Suprapubic skin (tissue), 4 donors: ENCODE measurements at regions not wholly inside any gene's neighbourhood (a gene's known extent, or its start where the extent isn't known, plus 50 kb on each side); places are given as distances from the start of the nearest gene placed in this dataset.

ENCODE experiments used
- DNase-seq, 2 donors: peaks; one replicate each; pipeline ENCODE4 v3.0.0-alpha.2; 2019; ENCODE audit warnings: low spot score in 2 of 2
- H3K27ac ChIP-seq: fragments of 200-600 bp; sonication (generic); one replicate; pipeline ENCODE4 v1.5.1; 2019
- H3K27me3 ChIP-seq: fragments of 200-600 bp; sonication (generic); one replicate; pipeline ENCODE4 v1.5.1; 2019
- H3K36me3 ChIP-seq: fragments of 200-600 bp; sonication (generic); one replicate; pipeline ENCODE4 v1.5.1; 2019
- H3K4me1 ChIP-seq: fragments of 200-600 bp; sonication (generic); one replicate; pipeline ENCODE4 v1.5.1; 2019
- H3K4me3 ChIP-seq: fragments of 200-600 bp; sonication (generic); one replicate; pipeline ENCODE4 v1.5.1; 2019; ENCODE audit warnings: mild to moderate bottlenecking
- H3K9me3 ChIP-seq: fragments of 200-600 bp; sonication (generic); one replicate; pipeline ENCODE4 v1.5.1; 2019
- EP300 ChIP-seq: sonication (generic); formaldehyde crosslinking; IDR thresholded peaks from one replicate; pipeline ENCODE4 v1.6.1; 2017; ENCODE audit warnings: antibody characterized with exemption
- POLR2A ChIP-seq, 2 donors: fragments of 450-650 bp; IDR thresholded peaks; one replicate each; pipeline ENCODE4 v1.6.1; 2017; ENCODE audit warnings: antibody characterized with exemption in 2 of 2, mild to moderate bottlenecking in 2 of 2, moderate library complexity in 2 of 2
- POLR2AphosphoS5 ChIP-seq, 3 donors: sonication (generic); formaldehyde crosslinking; IDR thresholded peaks; one replicate each; pipeline ENCODE4 v1.6.1; 2017; ENCODE audit warnings: antibody characterized with exemption in 3 of 3
- WGBS: methylation state at CpG from one replicate; pipeline ENCODE4 v1.1.5; 2018; 5-methylcytosine and 5-hydroxymethylcytosine counted together
- TF ChIP-seq, protein P1 (sequence below), 2 donors: fragments of 200-600 bp in 1 of 2; fragments of 450-650 bp in 1 of 2; sonication (generic) in 1 of 2; IDR thresholded peaks; one replicate each; pipeline ENCODE4 v1.5.1; 2016 to 2019; ENCODE audit warnings: antibody characterized with exemption in 2 of 2, mild to moderate bottlenecking in 1 of 2, moderate library complexity in 1 of 2

DNA sequence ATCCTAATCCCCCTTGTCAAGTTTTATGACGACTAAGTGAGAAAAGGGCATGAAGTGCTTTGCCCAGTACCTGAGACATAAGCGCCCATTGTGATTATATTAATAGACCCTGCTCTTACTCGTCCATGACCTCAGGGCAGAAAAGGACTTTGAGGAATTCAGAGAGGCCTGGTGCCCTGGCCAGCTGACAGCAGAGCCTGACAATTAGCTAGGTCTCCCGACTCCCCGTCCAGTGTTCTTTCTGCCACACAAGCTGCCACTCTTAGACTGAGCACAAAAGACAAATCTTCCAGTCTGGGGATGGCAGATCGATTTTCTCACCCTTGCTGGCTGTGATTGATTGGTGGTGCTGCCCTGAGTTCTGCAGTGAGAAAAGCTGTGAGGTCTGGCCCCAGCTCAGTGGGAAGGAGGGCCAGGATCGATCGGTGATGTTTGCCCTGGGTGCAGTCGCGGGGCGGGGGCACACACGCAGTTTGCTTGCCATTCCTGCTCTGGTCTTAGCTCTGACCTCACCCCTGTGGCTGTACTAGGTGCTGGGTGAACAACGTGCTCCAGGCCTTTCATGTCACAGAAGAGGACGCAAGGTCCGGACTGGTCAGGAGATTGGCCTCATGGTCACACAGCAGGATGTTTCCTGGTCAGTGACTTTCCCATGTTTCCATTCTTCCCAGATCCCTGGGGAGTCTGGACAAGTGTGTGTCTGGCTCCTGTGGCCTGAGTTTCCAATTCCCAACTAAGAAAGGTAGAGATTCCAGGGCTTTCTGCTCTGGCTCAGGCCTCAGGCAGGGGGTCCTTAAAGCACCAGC is 67.4 kb upstream of the TLE3 start:
- Histone ChIP-seq H3K27me3 (no peaks in the 10 kb centered on the region), H3K36me3 (no peaks in the 10 kb centered on the region), H3K9me3 (no peaks in the 10 kb centered on the region), H3K27ac (no peak overlapping the region), H3K4me1 (peaks cover 16% of the 10 kb centered on the region), H3K4me3 (no peak overlapping the region)
- 76% methylated on average over 13 of the region's 15 CpGs for WGBS
- peak in 1 of 2 donors; percentile 15 for DNase-seq
- TF ChIP-seq POLR2A (IDR thresholded peaks at IDR 0.05) (no peak), EP300 (no peak), POLR2AphosphoS5 (IDR thresholded peaks at IDR 0.05) (no peak)
- TF ChIP-seq, protein P1, sequence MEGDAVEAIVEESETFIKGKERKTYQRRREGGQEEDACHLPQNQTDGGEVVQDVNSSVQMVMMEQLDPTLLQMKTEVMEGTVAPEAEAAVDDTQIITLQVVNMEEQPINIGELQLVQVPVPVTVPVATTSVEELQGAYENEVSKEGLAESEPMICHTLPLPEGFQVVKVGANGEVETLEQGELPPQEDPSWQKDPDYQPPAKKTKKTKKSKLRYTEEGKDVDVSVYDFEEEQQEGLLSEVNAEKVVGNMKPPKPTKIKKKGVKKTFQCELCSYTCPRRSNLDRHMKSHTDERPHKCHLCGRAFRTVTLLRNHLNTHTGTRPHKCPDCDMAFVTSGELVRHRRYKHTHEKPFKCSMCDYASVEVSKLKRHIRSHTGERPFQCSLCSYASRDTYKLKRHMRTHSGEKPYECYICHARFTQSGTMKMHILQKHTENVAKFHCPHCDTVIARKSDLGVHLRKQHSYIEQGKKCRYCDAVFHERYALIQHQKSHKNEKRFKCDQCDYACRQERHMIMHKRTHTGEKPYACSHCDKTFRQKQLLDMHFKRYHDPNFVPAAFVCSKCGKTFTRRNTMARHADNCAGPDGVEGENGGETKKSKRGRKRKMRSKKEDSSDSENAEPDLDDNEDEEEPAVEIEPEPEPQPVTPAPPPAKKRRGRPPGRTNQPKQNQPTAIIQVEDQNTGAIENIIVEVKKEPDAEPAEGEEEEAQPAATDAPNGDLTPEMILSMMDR (IDR thresholded peaks at IDR 0.05): no peak

DNA sequence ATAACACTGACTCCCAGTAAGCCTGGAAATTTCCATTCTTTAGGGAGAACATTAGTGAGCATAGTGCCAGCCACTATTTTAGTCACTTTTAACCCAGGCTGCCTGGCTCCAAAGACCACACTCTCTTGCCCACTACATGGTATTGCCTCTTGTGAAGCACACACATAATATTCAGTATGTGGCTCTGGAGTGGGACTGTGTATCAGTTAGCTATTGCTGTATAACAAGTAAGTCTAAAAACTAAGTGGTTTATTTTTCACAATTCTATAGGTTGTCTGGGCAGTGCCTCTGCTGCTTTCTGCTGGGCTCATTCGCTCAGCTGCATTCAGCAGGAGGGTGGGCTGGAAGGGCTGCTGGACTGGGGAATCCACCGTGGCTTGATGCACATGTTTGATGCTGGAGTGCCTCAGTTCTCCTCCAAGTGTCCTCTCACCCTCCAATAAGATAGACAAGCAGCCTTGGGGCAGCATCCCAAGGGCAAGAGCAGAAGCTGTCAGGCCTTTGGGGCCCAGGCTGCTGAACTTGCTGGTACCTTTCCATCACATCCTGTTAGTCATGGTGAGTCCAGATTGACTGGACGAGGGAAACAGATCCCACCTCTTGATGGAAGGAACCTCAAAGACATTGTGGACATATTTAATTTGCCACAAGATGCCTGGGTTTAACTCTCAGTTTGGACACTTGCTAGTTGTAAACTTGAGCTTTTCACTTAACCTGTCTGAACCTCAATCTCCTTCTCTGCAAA is 66.6 kb upstream of the TLE3 start:
- H3K27me3 ChIP-seq: no peaks in the 10 kb centered on the region
- H3K36me3 ChIP-seq: no peaks in the 10 kb centered on the region
- H3K4me3 ChIP-seq: no peak overlapping the region
- H3K9me3 ChIP-seq: no peaks in the 10 kb centered on the region
- H3K4me1 ChIP-seq: peaks cover 16% of the 10 kb centered on the region
- H3K27ac ChIP-seq: no peak overlapping the region
- DNase-seq: peak in 1 of 2 donors; percentile 24
- TF ChIP-seq EP300: no peak
- no peak for TF ChIP-seq POLR2A (IDR thresholded peaks at IDR 0.05)
- TF ChIP-seq, protein P1 (IDR thresholded peaks at IDR 0.05): no peak
- no peak for TF ChIP-seq POLR2AphosphoS5 (IDR thresholded peaks at IDR 0.05)
- 95% methylated on average over 3 of the region's 3 CpGs for WGBS

DNA sequence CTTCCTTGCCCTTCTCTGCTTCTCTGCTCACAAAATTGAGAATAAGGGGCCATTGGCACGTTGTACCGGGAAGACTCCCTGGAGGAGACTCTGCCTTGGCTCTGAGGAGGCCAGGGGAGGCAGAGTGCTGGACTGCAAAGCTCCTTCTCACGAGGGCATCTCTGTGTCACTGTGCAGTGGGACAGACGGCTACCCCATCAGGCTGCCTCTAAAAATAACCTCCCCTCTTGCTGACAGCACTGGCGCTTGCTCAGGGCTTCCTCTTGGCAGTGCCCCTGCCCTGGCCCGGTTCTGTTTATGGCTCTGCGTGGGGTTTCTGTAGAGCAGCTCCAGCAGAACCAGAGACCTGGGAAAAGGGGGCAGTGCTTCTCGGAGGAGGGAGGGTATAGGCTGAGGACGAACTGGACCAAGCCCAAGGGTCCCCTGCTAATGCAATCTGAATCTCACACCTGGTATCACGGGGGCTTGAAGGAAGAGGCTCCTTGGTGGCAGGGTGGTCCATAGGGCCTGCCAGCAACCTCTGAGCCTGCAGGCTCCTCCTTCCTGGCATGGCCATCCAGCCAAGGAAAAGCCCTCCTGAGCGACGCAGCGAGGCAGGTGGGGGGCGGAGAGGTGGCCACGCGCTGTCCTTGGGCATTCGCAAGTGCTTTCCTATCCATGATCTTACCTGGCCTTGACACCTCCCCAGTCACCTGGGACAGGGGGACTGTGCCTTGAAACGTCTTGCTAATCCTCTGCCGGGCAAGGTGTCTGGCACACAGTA is 63.3 kb upstream of the TLE3 start:
- no peaks in the 10 kb centered on the region for H3K9me3 ChIP-seq
- H3K36me3 ChIP-seq: no peaks in the 10 kb centered on the region
- 82% methylated on average over 16 of the region's 19 CpGs for WGBS
- H3K27ac ChIP-seq: no peak overlapping the region
- TF ChIP-seq POLR2A (IDR thresholded peaks at IDR 0.05) (no peak), EP300 (no peak), POLR2AphosphoS5 (IDR thresholded peaks at IDR 0.05) (no peak)
- TF ChIP-seq, protein P1 (IDR thresholded peaks at IDR 0.05): no peak
- no peak overlapping the region for H3K4me3 ChIP-seq
- H3K4me1 ChIP-seq: peaks cover 25% of the 10 kb centered on the region
- no peaks in the 10 kb centered on the region for H3K27me3 ChIP-seq
- no peak for DNase-seq

DNA sequence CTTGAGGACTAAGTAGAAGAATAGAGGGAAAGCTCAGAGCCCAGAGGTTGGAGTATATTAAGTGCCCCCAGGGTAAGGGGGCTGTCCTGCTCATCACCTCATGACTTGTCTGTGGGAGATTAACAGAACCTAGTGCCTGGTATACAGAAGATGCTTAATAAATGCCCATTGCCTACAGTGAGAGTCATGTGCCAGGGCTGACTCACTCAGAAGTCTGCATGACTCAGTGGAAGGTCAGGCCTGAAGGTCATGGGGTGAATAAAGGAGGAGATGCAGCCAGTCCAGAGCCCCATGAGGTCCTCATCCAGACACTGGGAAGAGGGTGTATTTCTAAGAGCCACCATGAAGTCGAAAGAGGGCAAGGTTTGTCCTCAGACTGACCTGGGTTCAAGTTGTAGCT is 62.5 kb upstream of the TLE3 start:
- DNase-seq: no peak
- Histone ChIP-seq H3K36me3 (no peaks in the 10 kb centered on the region), H3K27me3 (no peaks in the 10 kb centered on the region), H3K4me1 (peaks cover 18% of the 10 kb centered on the region), H3K27ac (no peak overlapping the region), H3K9me3 (no peaks in the 10 kb centered on the region), H3K4me3 (no peak overlapping the region)
- TF ChIP-seq, protein P1 (IDR thresholded peaks at IDR 0.05): no peak
- TF ChIP-seq EP300 (no peak), POLR2A (IDR thresholded peaks at IDR 0.05) (no peak), POLR2AphosphoS5 (IDR thresholded peaks at IDR 0.05) (no peak)
- WGBS: 75% methylated on average over 1 of the region's 1 CpG

DNA sequence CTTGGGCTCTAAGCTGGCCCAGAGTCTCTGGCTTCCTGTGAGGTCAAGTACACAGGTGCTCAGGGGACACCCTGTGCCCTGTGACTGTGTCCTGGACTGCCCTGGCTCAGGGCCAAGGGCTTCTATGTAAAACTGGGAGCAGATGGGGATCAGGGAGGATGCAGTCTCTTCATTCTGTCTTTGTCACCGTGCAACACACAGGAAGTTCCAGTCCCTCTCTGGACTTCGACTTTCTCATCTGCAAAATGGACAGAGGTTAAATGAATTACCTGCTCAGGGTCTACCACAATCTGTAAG is 61.9 kb upstream of the TLE3 start:
- no peaks in the 10 kb centered on the region for H3K27me3 ChIP-seq
- DNase-seq: no peak
- no peak overlapping the region for H3K27ac ChIP-seq
- H3K4me3 ChIP-seq: no peak overlapping the region
- H3K4me1 ChIP-seq: peaks cover 15% of the 10 kb centered on the region
- H3K9me3 ChIP-seq: no peaks in the 10 kb centered on the region
- TF ChIP-seq POLR2AphosphoS5 (IDR thresholded peaks at IDR 0.05) (no peak), EP300 (no peak), POLR2A (IDR thresholded peaks at IDR 0.05) (no peak)
- TF ChIP-seq, protein P1 (IDR thresholded peaks at IDR 0.05): no peak
- no peaks in the 10 kb centered on the region for H3K36me3 ChIP-seq
- 88% methylated on average over 2 of the region's 2 CpGs for WGBS
